NCI-H345 treated with DMSO at 0.1 percent for 48 hours (cell line): ENCODE measurements at regions not wholly inside any gene's neighbourhood (a gene's known extent, or its start where the extent isn't known, plus 50 kb on each side); places are given as distances from the start of the nearest gene placed in this dataset.

ENCODE experiments used
- DNase-seq: peaks from one replicate; lab custom pipeline; 2025; ENCODE audit not compliant: unreplicated experiment; lab: John Stamatoyannopoulos, UW

DNA sequence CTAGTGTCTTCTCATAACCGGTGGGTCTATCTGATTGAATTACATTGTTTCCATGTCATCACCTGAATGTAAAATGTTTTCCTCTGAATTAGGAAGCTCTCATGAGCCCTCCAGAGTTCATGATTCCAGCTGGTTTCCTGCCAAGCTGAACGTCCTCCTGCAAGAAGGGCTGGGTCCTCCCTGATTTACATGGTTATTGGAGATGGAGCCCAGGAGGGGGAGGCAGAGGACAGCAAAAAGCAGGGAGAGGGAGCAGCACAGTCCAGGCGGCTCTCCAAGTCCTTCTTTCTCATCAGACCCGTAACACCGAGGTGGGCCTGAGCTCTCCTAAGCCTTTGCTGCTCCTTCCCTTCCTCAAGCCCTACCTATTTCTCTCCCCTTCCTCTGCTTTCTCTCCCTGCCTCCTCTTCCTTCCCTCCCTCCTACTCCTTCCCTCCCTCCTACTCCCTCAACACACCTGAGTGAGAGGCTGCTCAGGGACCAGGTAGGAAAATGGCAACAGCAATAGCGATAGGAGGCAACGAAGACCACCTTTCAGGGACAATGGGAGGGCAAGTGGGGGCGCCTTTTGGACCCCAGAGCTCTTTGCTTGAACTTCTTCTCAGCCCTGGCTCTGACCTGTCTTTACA lies 265.9 kb downstream of the PRDM2 start:
- peak; percentile 79 for DNase-seq

- no peak for DNase-seq
These were observed 267.7 kb downstream of the PRDM2 start for GRCh38 chr1:13967707-13968106.

DNA sequence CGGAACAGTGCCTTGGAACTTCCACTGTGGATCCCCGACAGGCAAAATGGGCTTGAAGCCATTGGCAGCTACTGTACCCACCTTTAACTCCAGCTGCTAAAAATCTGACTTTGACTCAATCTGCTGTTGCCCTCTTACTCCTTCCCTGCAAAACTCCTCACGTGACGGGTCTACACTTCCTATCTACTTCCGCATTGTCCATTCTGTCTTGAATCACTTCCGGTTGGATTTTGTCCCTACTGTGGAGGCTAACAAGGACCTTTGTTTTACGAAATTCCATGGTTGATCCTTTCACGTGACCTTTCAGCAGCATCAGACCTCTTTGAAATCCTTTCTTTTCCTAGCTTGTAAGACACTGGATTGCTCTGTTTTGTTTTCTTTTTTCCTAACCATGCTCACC lies 268.4 kb downstream of the PRDM2 start:
- DNase-seq: no peak

- no peak for DNase-seq
These were observed 270.8 kb downstream of the PRDM2 start for GRCh38 chr1:13970631-13971247.

DNA sequence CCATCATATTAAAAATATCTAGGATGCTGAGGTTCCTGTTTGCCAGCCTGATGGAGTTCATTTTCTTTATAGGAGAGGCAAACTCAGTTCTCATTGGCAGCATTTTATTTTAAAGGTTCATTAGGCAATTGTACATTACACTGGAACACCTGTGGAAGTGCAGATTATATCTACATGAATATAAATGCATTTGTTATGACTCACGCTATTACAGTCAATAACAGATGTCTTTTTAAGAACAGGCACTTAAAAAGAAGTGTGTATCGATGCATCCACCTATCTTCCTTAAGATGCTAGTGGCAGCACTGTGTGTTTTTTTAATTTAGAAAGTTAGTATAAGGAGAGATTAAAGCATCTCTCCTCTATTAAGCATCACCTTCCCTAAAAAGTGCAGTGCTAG lies 276.5 kb downstream of the PRDM2 start:
- DNase-seq: no peak

DNA sequence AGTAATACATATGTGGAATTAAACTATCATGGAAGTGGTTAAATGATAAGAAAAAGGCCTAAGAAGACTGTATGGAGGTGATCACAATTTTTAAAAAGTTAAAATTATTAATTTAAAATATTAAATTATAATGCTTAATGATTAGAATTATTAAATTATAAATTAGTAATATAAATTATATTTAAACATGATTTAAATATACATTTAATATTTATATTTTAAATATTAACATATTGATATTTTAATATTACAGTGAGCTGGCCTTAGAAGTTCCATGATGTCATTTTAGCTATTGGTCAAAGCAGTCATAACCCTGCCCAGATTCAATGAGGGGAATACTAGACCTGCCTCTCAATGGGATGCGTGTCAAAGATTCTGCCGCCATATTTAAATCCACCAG lies 281.2 kb downstream of the PRDM2 start:
- no peak for DNase-seq

- no peak for DNase-seq
These were observed 283.4 kb downstream of the PRDM2 start for GRCh38 chr1:13983393-13983792.

- DNase-seq: no peak
These were observed 291.0 kb downstream of the PRDM2 start for GRCh38 chr1:13990939-13991338.

DNA sequence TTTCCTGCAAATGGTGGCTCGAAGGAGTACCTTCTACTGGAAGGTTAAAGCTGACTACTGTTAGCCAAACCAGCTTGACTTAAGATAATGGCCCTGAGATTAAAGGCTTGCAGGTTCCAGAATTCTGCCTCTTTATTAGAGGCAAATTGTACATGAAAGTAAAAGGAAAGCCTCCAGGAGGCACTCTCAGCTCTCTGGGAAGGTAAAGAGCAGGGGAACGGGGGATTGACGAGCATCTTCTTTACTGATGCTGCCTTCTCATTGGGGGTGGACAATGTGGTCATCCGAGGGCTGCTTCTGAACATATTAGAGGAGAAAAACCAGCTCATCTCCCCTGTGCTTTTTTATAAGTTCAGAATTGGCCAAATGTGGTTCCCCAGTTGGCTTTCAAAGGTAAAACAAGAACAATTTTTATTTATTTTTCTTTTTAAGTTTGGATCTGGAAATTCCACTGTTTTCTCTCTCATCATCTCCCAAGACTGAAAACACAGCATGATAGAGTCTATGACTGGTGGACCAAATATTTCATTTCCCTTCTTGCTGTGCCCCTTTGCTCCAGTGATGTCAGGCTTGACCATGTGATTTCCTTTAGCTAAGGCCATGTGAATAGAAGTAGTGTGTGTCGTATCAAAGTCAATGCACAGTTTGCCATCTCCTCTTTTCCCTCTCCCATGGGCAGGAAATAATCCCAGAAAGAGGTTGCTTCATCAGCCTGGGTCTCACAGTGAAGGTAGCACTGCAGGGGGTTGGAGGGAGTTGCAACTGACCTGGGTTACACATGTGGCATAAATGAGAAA lies 292.7 kb downstream of the PRDM2 start:
- DNase-seq: no peak

GRCh38 chr1:13994386-13994785 lies 294.4 kb downstream of the PRDM2 start:
- no peak for DNase-seq

- DNase-seq: no peak
These were observed 296.3 kb downstream of the PRDM2 start for GRCh38 chr1:13996334-13996733.

DNA sequence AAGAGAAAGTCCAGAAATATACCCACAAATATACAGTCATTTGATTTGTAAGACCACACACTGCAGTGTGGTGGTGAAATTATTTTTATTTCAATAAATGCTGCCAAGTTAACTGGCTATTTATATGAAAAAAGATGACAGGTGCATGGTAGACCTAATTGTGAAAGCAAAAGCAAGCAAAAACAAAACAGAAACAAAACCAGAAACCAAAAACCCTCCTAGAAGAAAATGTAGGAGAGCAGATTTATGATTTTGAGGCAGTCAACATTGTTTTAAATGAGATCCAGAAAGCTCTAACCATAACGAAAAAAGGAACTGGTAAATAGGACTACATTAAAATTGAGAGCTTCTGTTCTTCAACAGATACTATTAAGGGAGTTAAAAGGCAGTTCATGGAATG lies 303.6 kb downstream of the PRDM2 start:
- no peak for DNase-seq

GRCh38 chr1:14009582-14009981 lies 309.6 kb downstream of the PRDM2 start:
- DNase-seq: no peak

GRCh38 chr1:14010476-14010875 lies 310.5 kb downstream of the PRDM2 start:
- DNase-seq: no peak

DNA sequence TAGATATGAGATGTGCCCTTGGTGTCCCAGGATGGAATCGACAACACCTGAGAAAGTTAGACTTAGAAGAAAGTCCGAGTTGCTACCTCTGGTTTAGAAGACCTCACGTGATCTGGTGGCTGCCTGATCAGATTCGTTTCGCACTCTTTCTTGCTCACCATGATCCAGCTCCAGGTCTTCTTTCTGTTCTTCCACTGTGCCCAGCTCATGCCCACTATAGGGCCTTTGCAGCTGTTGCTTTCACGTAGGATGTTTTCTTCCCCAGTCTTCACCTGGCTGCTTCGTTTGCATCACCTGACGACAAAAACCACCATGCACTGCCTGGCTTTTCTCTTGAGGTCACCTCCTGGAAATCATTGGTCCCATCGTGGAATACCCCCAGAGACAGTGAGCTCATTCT lies 311.1 kb downstream of the PRDM2 start:
- DNase-seq: no peak

- DNase-seq: no peak
These were observed 311.9 kb downstream of the PRDM2 start for GRCh38 chr1:14011888-14012287.

GRCh38 chr1:14014929-14015328 lies 314.9 kb downstream of the PRDM2 start:
- no peak for DNase-seq

DNA sequence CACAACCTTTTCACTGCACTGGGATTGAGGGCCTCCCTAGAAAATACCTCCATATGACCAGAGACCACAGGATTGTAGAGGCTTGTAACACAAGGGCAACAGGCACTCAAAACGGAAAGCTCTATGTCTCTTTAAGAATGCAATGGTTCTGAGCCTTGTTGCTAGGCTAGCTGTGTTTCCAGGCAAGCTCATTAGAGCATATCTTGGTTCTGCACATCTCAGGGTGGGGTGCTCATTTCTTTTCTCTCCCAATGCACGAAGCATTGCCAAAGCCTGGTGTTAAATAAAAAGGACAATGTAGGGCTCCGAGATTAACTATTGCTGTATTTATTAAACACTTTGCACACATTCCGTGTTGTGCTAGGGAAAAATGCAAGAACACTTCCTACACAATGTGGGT lies 315.9 kb downstream of the PRDM2 start:
- no peak for DNase-seq

GRCh38 chr1:14017531-14017961 lies 317.6 kb downstream of the PRDM2 start:
- no peak for DNase-seq

GRCh38 chr1:14019461-14019860 lies 319.5 kb downstream of the PRDM2 start:
- no peak for DNase-seq

DNA sequence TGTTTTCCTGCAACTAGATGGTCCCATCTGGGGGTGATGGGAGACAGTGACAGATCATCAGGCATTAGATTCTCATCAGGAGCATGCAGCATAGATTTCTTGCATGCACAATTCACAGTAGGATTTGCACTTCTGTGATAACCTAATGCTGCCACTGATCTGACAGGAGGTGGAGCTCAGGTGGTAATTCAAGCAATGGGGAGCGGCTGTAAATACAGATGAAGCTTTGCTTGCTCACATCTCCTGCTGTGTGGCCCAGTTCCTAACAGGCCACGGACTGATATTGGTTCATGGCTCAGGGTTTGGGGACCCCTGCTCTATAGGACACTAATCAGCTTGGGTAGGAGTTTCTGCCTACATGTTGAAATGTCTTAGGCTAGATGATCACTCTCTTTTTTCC lies 320.0 kb downstream of the PRDM2 start:
- DNase-seq: no peak

GRCh38 chr1:14027099-14027498 lies 327.1 kb downstream of the PRDM2 start:
- DNase-seq: no peak
